Panc1 (cell line): ENCODE measurements at regions not wholly inside any gene's neighbourhood (a gene's known extent, or its start where the extent isn't known, plus 50 kb on each side); places are given as distances from the start of the nearest gene placed in this dataset.

Experiments
- POLR2AphosphoS5 ChIP-seq: IDR thresholded peaks from 2 replicates; pipeline ENCODE4 v1.6.1; 2012; ENCODE audit warnings: mild to moderate bottlenecking, low read depth, low read length, moderate library complexity
- SIN3A ChIP-seq: IDR thresholded peaks from 2 replicates; pipeline ENCODE4 v1.6.1; 2012; ENCODE audit warnings: low read depth, mild to moderate bottlenecking, low read length, moderate library complexity, borderline replicate concordance; ENCODE audit not compliant: insufficient read depth
- TCF7L2 ChIP-seq: IDR thresholded peaks from 2 replicates; pipeline ENCODE4 v1.6.1; 2011; ENCODE audit warnings: mild to moderate bottlenecking, low read depth, low read length, inconsistent platforms
- TF ChIP-seq, protein P1 (sequence below): fragments of 450-650 bp; IDR thresholded peaks from 2 replicates; pipeline ENCODE4 v1.5.1; 2017; ENCODE audit warnings: mild to moderate bottlenecking
- TF ChIP-seq, protein P2 (sequence below), 2 experiments: IDR thresholded peaks; 2 replicates each; pipeline ENCODE4 v1.6.1; 2011 to 2012; ENCODE audit warnings: low read depth in 2 of 2, control low read depth in 1 of 2, low read length in 1 of 2, mild to moderate bottlenecking in 1 of 2, moderate library complexity in 1 of 2; ENCODE audit not compliant: insufficient read depth in 1 of 2

DNA sequence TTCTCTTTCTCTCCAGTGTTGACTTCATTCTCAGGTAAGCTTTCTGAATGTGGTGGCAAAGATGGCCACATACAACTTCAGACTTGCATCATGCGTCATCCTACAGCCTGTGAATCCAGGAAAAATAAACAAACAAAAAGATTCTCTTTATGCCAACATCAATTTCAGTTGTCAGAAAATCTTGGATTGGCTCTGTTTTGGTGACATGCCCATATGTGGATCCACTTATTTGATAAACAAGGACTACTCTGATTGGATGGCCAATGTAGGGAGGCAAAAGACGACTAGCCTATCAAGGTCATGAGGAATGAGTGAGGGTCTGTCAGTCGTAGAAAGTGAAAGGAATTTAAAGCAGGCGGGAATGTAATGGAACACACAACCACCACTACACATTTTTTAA, 866.6 kb downstream of the USP25 start:
- TF ChIP-seq, protein P1, sequence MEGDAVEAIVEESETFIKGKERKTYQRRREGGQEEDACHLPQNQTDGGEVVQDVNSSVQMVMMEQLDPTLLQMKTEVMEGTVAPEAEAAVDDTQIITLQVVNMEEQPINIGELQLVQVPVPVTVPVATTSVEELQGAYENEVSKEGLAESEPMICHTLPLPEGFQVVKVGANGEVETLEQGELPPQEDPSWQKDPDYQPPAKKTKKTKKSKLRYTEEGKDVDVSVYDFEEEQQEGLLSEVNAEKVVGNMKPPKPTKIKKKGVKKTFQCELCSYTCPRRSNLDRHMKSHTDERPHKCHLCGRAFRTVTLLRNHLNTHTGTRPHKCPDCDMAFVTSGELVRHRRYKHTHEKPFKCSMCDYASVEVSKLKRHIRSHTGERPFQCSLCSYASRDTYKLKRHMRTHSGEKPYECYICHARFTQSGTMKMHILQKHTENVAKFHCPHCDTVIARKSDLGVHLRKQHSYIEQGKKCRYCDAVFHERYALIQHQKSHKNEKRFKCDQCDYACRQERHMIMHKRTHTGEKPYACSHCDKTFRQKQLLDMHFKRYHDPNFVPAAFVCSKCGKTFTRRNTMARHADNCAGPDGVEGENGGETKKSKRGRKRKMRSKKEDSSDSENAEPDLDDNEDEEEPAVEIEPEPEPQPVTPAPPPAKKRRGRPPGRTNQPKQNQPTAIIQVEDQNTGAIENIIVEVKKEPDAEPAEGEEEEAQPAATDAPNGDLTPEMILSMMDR: no peak
- TF ChIP-seq POLR2AphosphoS5: no peak
- TF ChIP-seq, protein P2, sequence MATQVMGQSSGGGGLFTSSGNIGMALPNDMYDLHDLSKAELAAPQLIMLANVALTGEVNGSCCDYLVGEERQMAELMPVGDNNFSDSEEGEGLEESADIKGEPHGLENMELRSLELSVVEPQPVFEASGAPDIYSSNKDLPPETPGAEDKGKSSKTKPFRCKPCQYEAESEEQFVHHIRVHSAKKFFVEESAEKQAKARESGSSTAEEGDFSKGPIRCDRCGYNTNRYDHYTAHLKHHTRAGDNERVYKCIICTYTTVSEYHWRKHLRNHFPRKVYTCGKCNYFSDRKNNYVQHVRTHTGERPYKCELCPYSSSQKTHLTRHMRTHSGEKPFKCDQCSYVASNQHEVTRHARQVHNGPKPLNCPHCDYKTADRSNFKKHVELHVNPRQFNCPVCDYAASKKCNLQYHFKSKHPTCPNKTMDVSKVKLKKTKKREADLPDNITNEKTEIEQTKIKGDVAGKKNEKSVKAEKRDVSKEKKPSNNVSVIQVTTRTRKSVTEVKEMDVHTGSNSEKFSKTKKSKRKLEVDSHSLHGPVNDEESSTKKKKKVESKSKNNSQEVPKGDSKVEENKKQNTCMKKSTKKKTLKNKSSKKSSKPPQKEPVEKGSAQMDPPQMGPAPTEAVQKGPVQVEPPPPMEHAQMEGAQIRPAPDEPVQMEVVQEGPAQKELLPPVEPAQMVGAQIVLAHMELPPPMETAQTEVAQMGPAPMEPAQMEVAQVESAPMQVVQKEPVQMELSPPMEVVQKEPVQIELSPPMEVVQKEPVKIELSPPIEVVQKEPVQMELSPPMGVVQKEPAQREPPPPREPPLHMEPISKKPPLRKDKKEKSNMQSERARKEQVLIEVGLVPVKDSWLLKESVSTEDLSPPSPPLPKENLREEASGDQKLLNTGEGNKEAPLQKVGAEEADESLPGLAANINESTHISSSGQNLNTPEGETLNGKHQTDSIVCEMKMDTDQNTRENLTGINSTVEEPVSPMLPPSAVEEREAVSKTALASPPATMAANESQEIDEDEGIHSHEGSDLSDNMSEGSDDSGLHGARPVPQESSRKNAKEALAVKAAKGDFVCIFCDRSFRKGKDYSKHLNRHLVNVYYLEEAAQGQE (IDR thresholded peaks at IDR 0.05; ENCODE audit: insufficient read depth in 1 of 2, low read depth in 2 of 2, low read length in 1 of 2): no peak
- TF ChIP-seq TCF7L2: no peak
- TF ChIP-seq SIN3A: no peak
